SHP77 treated with DMSO at 0.1 percent for 48 hours (cell line): ENCODE measurements at regions not wholly inside any gene's neighbourhood (a gene's known extent, or its start where the extent isn't known, plus 50 kb on each side); places are given as distances from the start of the nearest gene placed in this dataset.
"Not testable (repeated sequence)": the region's sequence is repeated elsewhere in the genome, so short reads cannot be mapped to it uniquely, and the experiment has no call there.

Source experiments
- DNase-seq: peaks from one replicate; lab custom pipeline; 2025; lab: John Stamatoyannopoulos, UW

- not testable (repeated sequence) for DNase-seq
These were observed 111.4 kb downstream of the CCDC74A start for GRCh38 chr2:131639001-131639620.

- no peak for DNase-seq
These were observed 113.9 kb downstream of the CCDC74A start for GRCh38 chr2:131641414-131642206.

- DNase-seq = not testable (repeated sequence)
These were observed 115.5 kb downstream of the CCDC74A start for GRCh38 chr2:131643180-131643579.

GRCh38 chr2:131645177-131645765, 117.6 kb downstream of the CCDC74A start:
- no peak for DNase-seq

GRCh38 chr2:131646220-131646619, 118.5 kb downstream of the CCDC74A start:
- DNase-seq = not testable (repeated sequence)

GRCh38 chr2:131646669-131647297, 119.1 kb downstream of the CCDC74A start:
- DNase-seq = no peak

GRCh38 chr2:131648565-131648964, 120.9 kb downstream of the CCDC74A start:
- not testable (repeated sequence) for DNase-seq

GRCh38 chr2:131652246-131652645, 124.6 kb downstream of the CCDC74A start:
- not testable (repeated sequence) for DNase-seq

- DNase-seq = not testable (repeated sequence)
These were observed 126.4 kb downstream of the CCDC74A start for GRCh38 chr2:131654107-131654506.

- no peak for DNase-seq
These were observed 129.3 kb downstream of the CCDC74A start for GRCh38 chr2:131656816-131657633.

- DNase-seq = no peak
These were observed 130.4 kb downstream of the CCDC74A start for GRCh38 chr2:131657895-131658768.

GRCh38 chr2:131658769-131659131, 131.1 kb downstream of the CCDC74A start:
- no peak for DNase-seq

GRCh38 chr2:131659168-131659572, 131.5 kb downstream of the CCDC74A start:
- DNase-seq = no peak

- not testable (repeated sequence) for DNase-seq
These were observed 133.6 kb downstream of the CCDC74A start for GRCh38 chr2:131661101-131661782.

GRCh38 chr2:131661884-131662535, 134.3 kb downstream of the CCDC74A start:
- not testable (repeated sequence) for DNase-seq

- DNase-seq = not testable (repeated sequence)
These were observed 135.8 kb downstream of the CCDC74A start for GRCh38 chr2:131663501-131663900.

GRCh38 chr2:131665716-131666115, 138.0 kb downstream of the CCDC74A start:
- not testable (repeated sequence) for DNase-seq

GRCh38 chr2:131668794-131669540, 141.3 kb downstream of the CCDC74A start:
- DNase-seq = not testable (repeated sequence)
